ENCODE measurements at regions not wholly inside any gene's neighbourhood (a gene's known extent, or its start where the extent isn't known, plus 50 kb on each side); places are given as distances from the start of the nearest gene placed in this dataset.
"Not testable (repeated sequence)": the region's sequence is repeated elsewhere in the genome, so short reads cannot be mapped to it uniquely, and the experiment has no call there.

- Mint-ChIP-seq H3K36me3 (no peaks in the 10 kb centered on the region), H3K9me3 (no peaks in the 10 kb centered on the region), H3K4me3 (no peak overlapping the region), H3K27me3 (peaks cover 2% of the 10 kb centered on the region), H3K27ac (no peak overlapping the region), H3K4me1 (peaks cover 0 to 3% (median 0%) of the 10 kb centered on the region in 3 donors)
Observed at GRCh38 chr5:164237486-164237885, 732.1 kb downstream of the MAT2B start.

- H3K36me3 Mint-ChIP-seq, H3K27me3 Mint-ChIP-seq, H3K27ac Mint-ChIP-seq, H3K4me3 Mint-ChIP-seq, H3K9me3 Mint-ChIP-seq: not testable (repeated sequence)
- peaks cover 0 to 13% (median 0%) of the 10 kb centered on the region in 3 donors for H3K4me1 Mint-ChIP-seq
Observed at GRCh38 chr5:164251781-164252180, 746.4 kb downstream of the MAT2B start.

- Mint-ChIP-seq H3K4me1 (peaks cover 0 to 13% (median 0%) of the 10 kb centered on the region in 3 donors), H3K4me3 (no peak overlapping the region), H3K27ac (no peak overlapping the region), H3K36me3 (no peaks in the 10 kb centered on the region), H3K27me3 (peaks cover 1% of the 10 kb centered on the region), H3K9me3 (peaks cover 0 to 2% (median 0%) of the 10 kb centered on the region in 3 donors)
Observed at GRCh38 chr5:164253764-164254163, 748.3 kb downstream of the MAT2B start.

GRCh38 chr5:164255598-164256213 is 750.3 kb downstream of the MAT2B start:
- peak overlapping the region in 1 of 3 donors; percentile 32 for H3K27ac Mint-ChIP-seq
- H3K36me3 Mint-ChIP-seq: no peaks in the 10 kb centered on the region
- peaks cover 0 to 13% (median 0%) of the 10 kb centered on the region in 3 donors for H3K4me1 Mint-ChIP-seq
- peaks cover 0 to 2% (median 0%) of the 10 kb centered on the region in 3 donors for H3K9me3 Mint-ChIP-seq
- H3K27me3 Mint-ChIP-seq: no peaks in the 10 kb centered on the region
- no peak overlapping the region for H3K4me3 Mint-ChIP-seq

GRCh38 chr5:164256351-164256750 is 750.9 kb downstream of the MAT2B start:
- H3K4me3 Mint-ChIP-seq: no peak overlapping the region
- H3K9me3 Mint-ChIP-seq: peaks cover 0 to 2% (median 0%) of the 10 kb centered on the region in 3 donors
- H3K36me3 Mint-ChIP-seq: no peaks in the 10 kb centered on the region
- H3K27ac Mint-ChIP-seq: no peak overlapping the region
- peaks cover 0 to 13% (median 0%) of the 10 kb centered on the region in 3 donors for H3K4me1 Mint-ChIP-seq
- H3K27me3 Mint-ChIP-seq: no peaks in the 10 kb centered on the region

GRCh38 chr5:164256954-164257353 is 751.5 kb downstream of the MAT2B start:
- H3K4me1 Mint-ChIP-seq: peaks cover 0 to 13% (median 0%) of the 10 kb centered on the region in 3 donors
- no peaks in the 10 kb centered on the region for H3K36me3 Mint-ChIP-seq
- H3K27me3 Mint-ChIP-seq: no peaks in the 10 kb centered on the region
- H3K4me3 Mint-ChIP-seq: no peak overlapping the region
- no peaks in the 10 kb centered on the region for H3K9me3 Mint-ChIP-seq
- H3K27ac Mint-ChIP-seq: no peak overlapping the region

- no peak overlapping the region for H3K27ac Mint-ChIP-seq
- H3K9me3 Mint-ChIP-seq: peaks cover 0 to 5% (median 2%) of the 10 kb centered on the region in 3 donors
- H3K27me3 Mint-ChIP-seq: no peaks in the 10 kb centered on the region
- H3K4me3 Mint-ChIP-seq: no peak overlapping the region
- H3K36me3 Mint-ChIP-seq: no peaks in the 10 kb centered on the region
- H3K4me1 Mint-ChIP-seq: no peaks in the 10 kb centered on the region
Observed at GRCh38 chr5:164265566-164265965, 760.1 kb downstream of the MAT2B start.

- no peak overlapping the region for H3K27ac Mint-ChIP-seq
- no peaks in the 10 kb centered on the region for H3K36me3 Mint-ChIP-seq
- no peak overlapping the region for H3K4me3 Mint-ChIP-seq
- H3K27me3 Mint-ChIP-seq: no peaks in the 10 kb centered on the region
- no peaks in the 10 kb centered on the region for H3K4me1 Mint-ChIP-seq
- H3K9me3 Mint-ChIP-seq: peaks cover 0 to 5% (median 2%) of the 10 kb centered on the region in 3 donors
Observed at GRCh38 chr5:164266571-164266970, 761.2 kb downstream of the MAT2B start.

- Mint-ChIP-seq H3K4me1 (peaks cover 0 to 2% (median 0%) of the 10 kb centered on the region in 3 donors), H3K9me3 (no peaks in the 10 kb centered on the region), H3K36me3 (peaks cover 1% of the 10 kb centered on the region), H3K27ac (no peak overlapping the region), H3K27me3 (no peaks in the 10 kb centered on the region), H3K4me3 (no peak overlapping the region)
Observed at GRCh38 chr5:164277720-164278119, 772.3 kb downstream of the MAT2B start.

- Mint-ChIP-seq H3K4me3 (no peak overlapping the region), H3K9me3 (peaks cover 3 to 15% (median 4%) of the 10 kb centered on the region in 3 donors), H3K36me3 (no peaks in the 10 kb centered on the region), H3K27me3 (no peaks in the 10 kb centered on the region), H3K27ac (no peak overlapping the region), H3K4me1 (peaks cover 0 to 4% (median 0%) of the 10 kb centered on the region in 3 donors)
Observed at GRCh38 chr5:164289526-164289925, 784.1 kb downstream of the MAT2B start.

GRCh38 chr5:164296603-164297080 is 791.2 kb downstream of the MAT2B start:
- Mint-ChIP-seq H3K4me3 (no peak overlapping the region), H3K9me3 (no peaks in the 10 kb centered on the region), H3K4me1 (peaks cover 0 to 1% (median 0%) of the 10 kb centered on the region in 3 donors), H3K27ac (peak overlapping the region in 1 of 3 donors; percentile 78), H3K36me3 (no peaks in the 10 kb centered on the region), H3K27me3 (no peaks in the 10 kb centered on the region)

GRCh38 chr5:164298165-164298564 is 792.7 kb downstream of the MAT2B start:
- Mint-ChIP-seq H3K4me1 (peaks cover 0 to 1% (median 0%) of the 10 kb centered on the region in 3 donors), H3K9me3 (no peaks in the 10 kb centered on the region), H3K36me3 (no peaks in the 10 kb centered on the region), H3K27ac (no peak overlapping the region), H3K27me3 (no peaks in the 10 kb centered on the region), H3K4me3 (no peak overlapping the region)

GRCh38 chr5:164300295-164300694 is 794.9 kb downstream of the MAT2B start:
- no peak overlapping the region for H3K27ac Mint-ChIP-seq

GRCh38 chr5:164301136-164301535 is 795.7 kb downstream of the MAT2B start:
- Mint-ChIP-seq H3K27me3 (no peaks in the 10 kb centered on the region), H3K4me1 (peaks cover 0 to 2% (median under 1%) of the 10 kb centered on the region in 3 donors), H3K4me3 (no peak overlapping the region), H3K27ac (no peak overlapping the region), H3K9me3 (no peaks in the 10 kb centered on the region), H3K36me3 (no peaks in the 10 kb centered on the region)

More at GRCh38 chr5:164300295-164300694, 794.9 kb downstream of the MAT2B start:
- no peaks in the 10 kb centered on the region for H3K27me3 Mint-ChIP-seq
- peaks cover 0 to 1% (median under 1%) of the 10 kb centered on the region in 3 donors for H3K4me1 Mint-ChIP-seq
- no peaks in the 10 kb centered on the region for H3K36me3 Mint-ChIP-seq
- no peaks in the 10 kb centered on the region for H3K9me3 Mint-ChIP-seq
- H3K4me3 Mint-ChIP-seq: no peak overlapping the region

- no peaks in the 10 kb centered on the region for H3K36me3 Mint-ChIP-seq
- H3K27ac Mint-ChIP-seq: no peak overlapping the region
- H3K27me3 Mint-ChIP-seq: no peaks in the 10 kb centered on the region
- H3K4me1 Mint-ChIP-seq: peaks cover 0 to 2% (median 0%) of the 10 kb centered on the region in 3 donors
- no peak overlapping the region for H3K4me3 Mint-ChIP-seq
- no peaks in the 10 kb centered on the region for H3K9me3 Mint-ChIP-seq
Observed at GRCh38 chr5:164301708-164302107, 796.3 kb downstream of the MAT2B start.

Data from IgD-negative memory B cell (primary cell).